K562 (cell line): ENCODE measurements at regions not wholly inside any gene's neighbourhood (a gene's known extent, or its start where the extent isn't known, plus 50 kb on each side); places are given as distances from the start of the nearest gene placed in this dataset.

Experiments
- ATAC-seq: fragments of 200-7000 bp; cut with Tn5 transposase; 3 replicates; pipeline ENCODE4 v1.9.1; 2020; ENCODE audit warnings: moderate library complexity
- BruUV-seq: library from RNA; stranded (reverse); fragments of 400-500 nt; replicated peaks from 2 replicates; lab custom pipeline; 2021; lab: Mats Ljungman, UMichigan
- CTCF ChIA-PET: fragments of 300-600 bp; formaldehyde crosslinking; extraction: SDS; loops from one replicate; lab custom pipeline; 2021; ENCODE audit warnings: low intra/inter-chr PET ratio; lab: Yijun Ruan, JAX
- POLR2A ChIA-PET: fragments of 300-600, 350-650 bp; sonication (Branson Sonifier 250); formaldehyde crosslinking; extraction: SDS; loops from one replicate; lab custom pipeline; 2021; ENCODE audit warnings: antibody characterized with exemption, inconsistent platforms; lab: Yijun Ruan, JAX
- DNase-seq, 4 experiments: peaks; one replicate each; pipeline versions ENCODE4 v3.0.0 to v3.0.0-alpha.2; 2011 to 2018; ENCODE audit warnings: low spot score in 3 of 4, mixed read lengths in 3 of 4; ENCODE audit errors: extremely low read depth in 1 of 4
- FAIRE-seq: peaks from 2 replicates; lab custom pipeline; 2011; peaks lifted over from hg19 to GRCh38; lab: Jason Lieb, UNC
- H2AFZ ChIP-seq: 2 replicates; pipeline ENCODE4 v1.6.0; 2011; ENCODE audit warnings: low read depth, low read length, control low read depth, inconsistent platforms
- H3K27ac ChIP-seq: fragments of 200-600 bp; 3 replicates; pipeline ENCODE4 v1.8.0; 2011; ENCODE audit warnings: low read depth, mild to moderate bottlenecking, control low read depth, inconsistent platforms, low read length, moderate library complexity, mixed read lengths; ENCODE audit errors: extremely low read depth
- H3K27me3 ChIP-seq, 2 experiments: fragments of 300-600 bp in 1 of 2; 2 replicates in 1 of 2; 3 replicates in 1 of 2; pipeline versions ENCODE4 v1.6.0 to v1.8.0; 2011; ENCODE audit warnings: inconsistent platforms in 2 of 2, low read length in 2 of 2, mild to moderate bottlenecking in 1 of 2, mixed read lengths in 1 of 2, moderate library complexity in 1 of 2; ENCODE audit not compliant: control insufficient read depth in 2 of 2, insufficient read depth in 2 of 2
- H3K36me3 ChIP-seq: fragments of 300-600 bp; 3 replicates; pipeline ENCODE4 v1.8.0; 2011; ENCODE audit warnings: mild to moderate bottlenecking, low read length, inconsistent platforms; ENCODE audit not compliant: control insufficient read depth, insufficient read depth
- H3K4me1 ChIP-seq, 2 experiments: fragments of 200-600 bp in 1 of 2; replicated peaks in 1 of 2; 2 replicates in 1 of 2; 3 replicates in 1 of 2; pipeline versions ENCODE4 v1.5.1 to v1.8.0; 2011; ENCODE audit warnings: inconsistent platforms in 2 of 2, low read length in 2 of 2, mild to moderate bottlenecking in 1 of 2, mixed read lengths in 1 of 2, moderate library complexity in 1 of 2; ENCODE audit not compliant: control insufficient read depth in 2 of 2, insufficient read depth in 2 of 2
- H3K4me2 ChIP-seq: 2 replicates; pipeline ENCODE4 v1.6.1; 2011; ENCODE audit warnings: low read length, control low read depth, inconsistent platforms, mixed read lengths; ENCODE audit not compliant: insufficient read depth
- H3K4me3 ChIP-seq: fragments of 200-600 bp; sonication (generic), shearing (Covaris generic); 2 replicates; pipeline ENCODE4 v1.5.1; 2016; ENCODE audit warnings: control low read depth, inconsistent platforms
- H3K79me2 ChIP-seq: fragments of 200-600 bp; 3 replicates; pipeline ENCODE4 v1.8.0; 2011; ENCODE audit warnings: low read length, inconsistent platforms; ENCODE audit not compliant: control insufficient read depth, insufficient read depth
- H3K9ac ChIP-seq, 2 experiments: 2 replicates each; pipeline versions ENCODE4 v1.6.0 to v1.6.1; 2011; ENCODE audit warnings: low read depth in 2 of 2, low read length in 2 of 2, control low read depth in 1 of 2, inconsistent platforms in 1 of 2, mild to moderate bottlenecking in 1 of 2, mixed read lengths in 1 of 2; ENCODE audit not compliant: insufficient read depth in 1 of 2
- H3K9me1 ChIP-seq: one replicate; pipeline ENCODE4 v1.6.0; 2011; ENCODE audit warnings: inconsistent platforms, mild to moderate bottlenecking, low read length, moderate library complexity; ENCODE audit not compliant: control insufficient read depth, insufficient read depth
- H3K9me3 ChIP-seq: replicated peaks from 2 replicates; pipeline ENCODE4 v1.5.1; 2011; ENCODE audit warnings: low read depth, low read length, inconsistent platforms; ENCODE audit not compliant: control insufficient read depth, insufficient read depth
- H4K20me1 ChIP-seq: replicated peaks from 2 replicates; pipeline ENCODE4 v1.6.1; 2011; ENCODE audit warnings: low read length, inconsistent platforms, mixed read lengths; ENCODE audit not compliant: control insufficient read depth, insufficient read depth
- CBX2 ChIP-seq: fragments of 200-600 bp; sonication (generic); IDR thresholded peaks from one replicate; pipeline ENCODE4 v1.6.1; 2012; ENCODE audit warnings: mild to moderate bottlenecking, low read length, inconsistent platforms; ENCODE audit not compliant: insufficient read depth, poor library complexity, severe bottlenecking
- CHD2 ChIP-seq: IDR thresholded peaks from 2 replicates; pipeline ENCODE4 v1.6.1; 2011; ENCODE audit warnings: low read depth, low read length
- CREB5 ChIP-seq: fragments of 250-450 bp; sonication (Bioruptor Pico); IDR thresholded peaks from 2 replicates; pipeline ENCODE4 v1.5.0; 2020; ENCODE audit warnings: mild to moderate bottlenecking
- CREM ChIP-seq: IDR thresholded peaks from 2 replicates; pipeline ENCODE4 v1.6.1; 2014; ENCODE audit warnings: antibody characterized with exemption, low read depth
- EGR1 ChIP-seq: fragments of 450-650 bp; conservative IDR thresholded peaks from 2 replicates; pipeline ENCODE4 v1.6.1; 2017; ENCODE audit warnings: mild to moderate bottlenecking
- HBP1 ChIP-seq: fragments of 450-650 bp; formaldehyde crosslinking; IDR thresholded peaks from 2 replicates; pipeline ENCODE4 v1.4.0; 2022; ENCODE audit warnings: missing genetic modification characterization
- LEF1 ChIP-seq: fragments of 450-650 bp; IDR thresholded peaks from 2 replicates; pipeline ENCODE4 v1.6.1; 2016; ENCODE audit warnings: mild to moderate bottlenecking
- NRF1 ChIP-seq, 2 experiments: fragments of 450-650 bp; IDR thresholded peaks in 1 of 2; conservative IDR thresholded peaks in 1 of 2; 2 replicates each; pipeline ENCODE4 v1.6.1; 2014; ENCODE audit warnings: mild to moderate bottlenecking in 2 of 2
- RUNX1 ChIP-seq: sonication (generic); IDR thresholded peaks from 2 replicates; pipeline ENCODE4 v1.6.1; 2016; ENCODE audit warnings: antibody characterized with exemption, low read depth
- TARDBP ChIP-seq: fragments of 450-650 bp; IDR thresholded peaks from 2 replicates; pipeline ENCODE4 v1.6.1; 2016
- ZNF24 ChIP-seq: fragments of 450-650 bp; IDR thresholded peaks from 2 replicates; pipeline ENCODE4 v1.6.1; 2016
- ZNF518B ChIP-seq: fragments of 250-450 bp; sonication (Bioruptor Pico); IDR thresholded peaks from 2 replicates; pipeline ENCODE4 v1.5.0; 2021; ENCODE audit warnings: mild to moderate bottlenecking, moderate library complexity
- ZNF766 ChIP-seq: fragments of 200-800 bp; sonication (Bioruptor generic); conservative IDR thresholded peaks from 2 replicates; pipeline ENCODE4 v1.6.1; 2016; ENCODE audit warnings: missing genetic modification characterization, missing compliant biosample characterization
- WGBS: fragments of 100-300 bp; shearing (Covaris generic); methylation state at CpG from one replicate; pipeline ENCODE4 v1.1.6; 2016; ENCODE audit warnings: low coverage, mixed read lengths; ENCODE audit not compliant: insufficient coverage; ENCODE audit errors: missing lambda C conversion rate; 5-methylcytosine and 5-hydroxymethylcytosine counted together
- in situ Hi-C: fragments of 300-500 bp; cut with MboI; formaldehyde crosslinking; loops from 4 replicates; pipeline ENCODE4 v1.15.0; 2018; ENCODE audit warnings: inconsistent platforms, mixed read lengths
- intact Hi-C: fragments of 100-400 bp; cut with micrococcal nuclease; formaldehyde crosslinking; loops from 2 replicates; pipeline ENCODE4 v1.14.2; 2022

GRCh38 chr4:163930086-163930485 lies 435.6 kb downstream of the TMA16 start:
- FAIRE-seq: no peak
- CTCF ChIA-PET: no interaction called here
- TF ChIP-seq ZNF766 (CRISPR knock-in tag) (no peak), EGR1 (no peak), LEF1 (no peak)

GRCh38 chr4:163932504-163932903 lies 438.0 kb downstream of the TMA16 start:
- WGBS: 1% methylated on average over 7 of the region's 7 CpGs
- FAIRE-seq (no peak), ATAC-seq (no peak), DNase-seq (no peak)
- in situ Hi-C loops: no loop called here
- Histone ChIP-seq H3K27ac (no peak overlapping the region), H3K9me1 (no peaks in the 10 kb centered on the region), H3K4me3 (no peak overlapping the region), H3K9ac (no peak overlapping the region), H2AFZ (no peak overlapping the region), H4K20me1 (no peaks in the 10 kb centered on the region), H3K79me2 (no peaks in the 10 kb centered on the region), H3K4me2 (no peak overlapping the region), H3K36me3 (no peaks in the 10 kb centered on the region), H3K4me1 (no peaks in the 10 kb centered on the region), H3K27me3 (no peaks in the 10 kb centered on the region), H3K9me3 (no peaks in the 10 kb centered on the region)
- ChIA-PET CTCF (no interaction called here), POLR2A (interaction anchor here (0.7 kb wide), 1 partner anchor 334 kb away, joined by 3 read pairs; no protein-coding TSS in a partner anchor)
- no TSS peak for BruUV-seq
- intact Hi-C loops: no loop called here
- no peak for TF ChIP-seq ZNF518B
- TF ChIP-seq CREM: no peak
- TF ChIP-seq CHD2: no peak
- no peak for TF ChIP-seq CBX2
- TF ChIP-seq HBP1 (CRISPR knock-in tag): no peak
- TF ChIP-seq NRF1 (conservative IDR thresholded peaks at IDR 0.05 in 1 of 2, IDR thresholded peaks at IDR 0.05 in 1 of 2): no peak
- TF ChIP-seq TARDBP: no peak
- TF ChIP-seq CREB5 (CRISPR knock-in tag): no peak
- TF ChIP-seq ZNF24: no peak
- no peak for TF ChIP-seq RUNX1

More at GRCh38 chr4:163930086-163930485, 435.6 kb downstream of the TMA16 start:
- POLR2A ChIA-PET: no interaction called here
- BruUV-seq: no TSS peak
- Histone ChIP-seq H3K36me3 (no peaks in the 10 kb centered on the region), H3K9me1 (no peaks in the 10 kb centered on the region), H3K4me3 (no peak overlapping the region), H3K79me2 (no peaks in the 10 kb centered on the region), H3K9me3 (no peaks in the 10 kb centered on the region), H3K27ac (no peak overlapping the region), H3K27me3 (no peaks in the 10 kb centered on the region), H3K9ac (no peak overlapping the region), H3K4me1 (no peaks in the 10 kb centered on the region), H4K20me1 (no peaks in the 10 kb centered on the region), H2AFZ (no peak overlapping the region), H3K4me2 (no peak overlapping the region)
- ATAC-seq (no peak), DNase-seq (no peak)
- in situ Hi-C loops (no loop called here), intact Hi-C loops (no loop called here)
